ENCODE measurements at regions not wholly inside any gene's neighbourhood (a gene's known extent, or its start where the extent isn't known, plus 50 kb on each side); places are given as distances from the start of the nearest gene placed in this dataset.
A peak's percentile ranks its signal among the peaks of the same experiment; 100 is the strongest.

GRCh38 chr14:32009976-32010581 lies 67.0 kb upstream of the ARHGAP5 start:
- Histone ChIP-seq H3K36me3 (ENCODE audit: control insufficient read depth, insufficient read depth, low read length) (no peaks in the 10 kb centered on the region), H3K4me3 (ENCODE audit: low read length) (no peak overlapping the region), H3K27me3 (ENCODE audit: control insufficient read depth, insufficient read depth, low read length) (no peaks in the 10 kb centered on the region), H3K27ac (ENCODE audit: low read length) (no peak overlapping the region), H3K9me3 (ENCODE audit: control insufficient read depth, low read depth, low read length) (no peaks in the 10 kb centered on the region), H3K4me1 (ENCODE audit: control insufficient read depth, insufficient read depth, low read length) (peaks cover 4% of the 10 kb centered on the region)
- DNase-seq: no peak
- no CpG with 5 or more reads among the region's 6 CpGs for WGBS (ENCODE audit: insufficient coverage, low lambda C conversion rate)

- DNase-seq: peak in 1 of 2 donors; percentile 15
- no CpG with 5 or more reads among the region's 4 CpGs for WGBS (ENCODE audit: insufficient coverage, low lambda C conversion rate)
- H3K27me3 ChIP-seq (ENCODE audit: control insufficient read depth, insufficient read depth, low read length): no peaks in the 10 kb centered on the region
- peaks cover 4% of the 10 kb centered on the region for H3K4me1 ChIP-seq (ENCODE audit: control insufficient read depth, insufficient read depth, low read length)
- no peaks in the 10 kb centered on the region for H3K36me3 ChIP-seq (ENCODE audit: control insufficient read depth, insufficient read depth, low read length)
- no peak overlapping the region for H3K27ac ChIP-seq (ENCODE audit: low read length)
- no peak overlapping the region for H3K4me3 ChIP-seq (ENCODE audit: low read length)
- no peaks in the 10 kb centered on the region for H3K9me3 ChIP-seq (ENCODE audit: control insufficient read depth, low read depth, low read length)
These were observed 66.4 kb upstream of the ARHGAP5 start for GRCh38 chr14:32010604-32011125.

- Histone ChIP-seq H3K27me3 (ENCODE audit: control insufficient read depth, insufficient read depth, low read length) (no peaks in the 10 kb centered on the region), H3K36me3 (ENCODE audit: control insufficient read depth, insufficient read depth, low read length) (no peaks in the 10 kb centered on the region), H3K9me3 (ENCODE audit: control insufficient read depth, low read depth, low read length) (no peaks in the 10 kb centered on the region), H3K4me3 (ENCODE audit: low read length) (no peak overlapping the region), H3K4me1 (ENCODE audit: control insufficient read depth, insufficient read depth, low read length) (peaks cover 4% of the 10 kb centered on the region), H3K27ac (ENCODE audit: low read length) (no peak overlapping the region)
- no peak for DNase-seq
- WGBS (ENCODE audit: insufficient coverage, low lambda C conversion rate): 60% methylated on average over 1 of the region's 3 CpGs
These were observed 65.9 kb upstream of the ARHGAP5 start for GRCh38 chr14:32011225-32011624.

- no peaks in the 10 kb centered on the region for H3K27me3 ChIP-seq (ENCODE audit: control insufficient read depth, insufficient read depth, low read length)
- no peaks in the 10 kb centered on the region for H3K9me3 ChIP-seq (ENCODE audit: control insufficient read depth, low read depth, low read length)
- no peak overlapping the region for H3K4me3 ChIP-seq (ENCODE audit: low read length)
- no peaks in the 10 kb centered on the region for H3K36me3 ChIP-seq (ENCODE audit: control insufficient read depth, insufficient read depth, low read length)
- H3K27ac ChIP-seq (ENCODE audit: low read length): no peak overlapping the region
- no peak for DNase-seq
- H3K4me1 ChIP-seq (ENCODE audit: control insufficient read depth, insufficient read depth, low read length): peaks cover 4% of the 10 kb centered on the region
These were observed 65.0 kb upstream of the ARHGAP5 start for GRCh38 chr14:32012062-32012461.

- no peaks in the 10 kb centered on the region for H3K36me3 ChIP-seq (ENCODE audit: control insufficient read depth, insufficient read depth, low read length)
- no peak overlapping the region for H3K27ac ChIP-seq (ENCODE audit: low read length)
- H3K4me1 ChIP-seq (ENCODE audit: control insufficient read depth, insufficient read depth, low read length): peaks cover 4% of the 10 kb centered on the region
- no peak overlapping the region for H3K4me3 ChIP-seq (ENCODE audit: low read length)
- H3K9me3 ChIP-seq (ENCODE audit: control insufficient read depth, low read depth, low read length): no peaks in the 10 kb centered on the region
- no CpG with 5 or more reads among the region's 1 CpG for WGBS (ENCODE audit: insufficient coverage, low lambda C conversion rate)
- no peaks in the 10 kb centered on the region for H3K27me3 ChIP-seq (ENCODE audit: control insufficient read depth, insufficient read depth, low read length)
- no peak for DNase-seq
These were observed 64.5 kb upstream of the ARHGAP5 start for GRCh38 chr14:32012571-32012970.

- peaks cover 4% of the 10 kb centered on the region for H3K4me1 ChIP-seq (ENCODE audit: control insufficient read depth, insufficient read depth, low read length)
- no peak overlapping the region for H3K4me3 ChIP-seq (ENCODE audit: low read length)
- no peak for DNase-seq
- H3K27me3 ChIP-seq (ENCODE audit: control insufficient read depth, insufficient read depth, low read length): no peaks in the 10 kb centered on the region
- H3K36me3 ChIP-seq (ENCODE audit: control insufficient read depth, insufficient read depth, low read length): no peaks in the 10 kb centered on the region
- WGBS (ENCODE audit: insufficient coverage, low lambda C conversion rate): 80% methylated on average over 2 of the region's 6 CpGs
- no peak overlapping the region for H3K27ac ChIP-seq (ENCODE audit: low read length)
- no peaks in the 10 kb centered on the region for H3K9me3 ChIP-seq (ENCODE audit: control insufficient read depth, low read depth, low read length)
These were observed 64.0 kb upstream of the ARHGAP5 start for GRCh38 chr14:32013083-32013482.

GRCh38 chr14:32014057-32014456 lies 63.0 kb upstream of the ARHGAP5 start:
- DNase-seq: no peak
- Histone ChIP-seq H3K4me1 (ENCODE audit: control insufficient read depth, insufficient read depth, low read length) (peaks cover 4% of the 10 kb centered on the region), H3K4me3 (ENCODE audit: low read length) (no peak overlapping the region), H3K27ac (ENCODE audit: low read length) (no peak overlapping the region), H3K27me3 (ENCODE audit: control insufficient read depth, insufficient read depth, low read length) (no peaks in the 10 kb centered on the region), H3K36me3 (ENCODE audit: control insufficient read depth, insufficient read depth, low read length) (no peaks in the 10 kb centered on the region), H3K9me3 (ENCODE audit: control insufficient read depth, low read depth, low read length) (no peaks in the 10 kb centered on the region)
- 100% methylated on average over 1 of the region's 1 CpG for WGBS (ENCODE audit: insufficient coverage, low lambda C conversion rate)

- Histone ChIP-seq H3K27me3 (ENCODE audit: control insufficient read depth, insufficient read depth, low read length) (no peaks in the 10 kb centered on the region), H3K4me1 (ENCODE audit: control insufficient read depth, insufficient read depth, low read length) (peaks cover 4% of the 10 kb centered on the region), H3K4me3 (ENCODE audit: low read length) (no peak overlapping the region), H3K36me3 (ENCODE audit: control insufficient read depth, insufficient read depth, low read length) (no peaks in the 10 kb centered on the region), H3K9me3 (ENCODE audit: control insufficient read depth, low read depth, low read length) (no peaks in the 10 kb centered on the region), H3K27ac (ENCODE audit: low read length) (no peak overlapping the region)
- WGBS (ENCODE audit: insufficient coverage, low lambda C conversion rate): 43% methylated on average over 1 of the region's 4 CpGs
- DNase-seq: no peak
These were observed 62.6 kb upstream of the ARHGAP5 start for GRCh38 chr14:32014498-32014897.

GRCh38 chr14:32015166-32015565 lies 61.9 kb upstream of the ARHGAP5 start:
- no peaks in the 10 kb centered on the region for H3K27me3 ChIP-seq (ENCODE audit: control insufficient read depth, insufficient read depth, low read length)
- no peaks in the 10 kb centered on the region for H3K36me3 ChIP-seq (ENCODE audit: control insufficient read depth, insufficient read depth, low read length)
- H3K4me1 ChIP-seq (ENCODE audit: control insufficient read depth, insufficient read depth, low read length): peaks cover 4% of the 10 kb centered on the region
- H3K4me3 ChIP-seq (ENCODE audit: low read length): no peak overlapping the region
- H3K9me3 ChIP-seq (ENCODE audit: control insufficient read depth, low read depth, low read length): no peaks in the 10 kb centered on the region
- no peak for DNase-seq
- no peak overlapping the region for H3K27ac ChIP-seq (ENCODE audit: low read length)
- WGBS (ENCODE audit: insufficient coverage, low lambda C conversion rate): no CpG with 5 or more reads among the region's 4 CpGs

GRCh38 chr14:32017587-32017986 lies 59.5 kb upstream of the ARHGAP5 start:
- Histone ChIP-seq H3K36me3 (ENCODE audit: control insufficient read depth, insufficient read depth, low read length) (no peaks in the 10 kb centered on the region), H3K4me3 (ENCODE audit: low read length) (no peak overlapping the region), H3K27me3 (ENCODE audit: control insufficient read depth, insufficient read depth, low read length) (no peaks in the 10 kb centered on the region), H3K27ac (ENCODE audit: low read length) (no peak overlapping the region), H3K4me1 (ENCODE audit: control insufficient read depth, insufficient read depth, low read length) (no peaks in the 10 kb centered on the region), H3K9me3 (ENCODE audit: control insufficient read depth, low read depth, low read length) (no peaks in the 10 kb centered on the region)
- DNase-seq: no peak

GRCh38 chr14:32018391-32019092 lies 58.6 kb upstream of the ARHGAP5 start:
- 70% methylated on average over 2 of the region's 3 CpGs for WGBS (ENCODE audit: insufficient coverage, low lambda C conversion rate)
- no peak for DNase-seq
- no peaks in the 10 kb centered on the region for H3K4me1 ChIP-seq (ENCODE audit: control insufficient read depth, insufficient read depth, low read length)
- no peaks in the 10 kb centered on the region for H3K27me3 ChIP-seq (ENCODE audit: control insufficient read depth, insufficient read depth, low read length)
- H3K9me3 ChIP-seq (ENCODE audit: control insufficient read depth, low read depth, low read length): no peaks in the 10 kb centered on the region
- no peak overlapping the region for H3K4me3 ChIP-seq (ENCODE audit: low read length)
- no peaks in the 10 kb centered on the region for H3K36me3 ChIP-seq (ENCODE audit: control insufficient read depth, insufficient read depth, low read length)
- no peak overlapping the region for H3K27ac ChIP-seq (ENCODE audit: low read length)

Data from large intestine (tissue), 3 donors.